Activated CD4-positive, CD25-positive, alpha-beta regulatory T cell (primary cell): ENCODE measurements at regions not wholly inside any gene's neighbourhood (a gene's known extent, or its start where the extent isn't known, plus 50 kb on each side); places are given as distances from the start of the nearest gene placed in this dataset.
"Not testable (repeated sequence)": the region's sequence is repeated elsewhere in the genome, so short reads cannot be mapped to it uniquely, and the experiment has no call there.

Source experiments
- DNase-seq, 4 experiments: peaks; one replicate each; lab custom pipeline; 2025; lab: John Stamatoyannopoulos, UW

GRCh38 chr12:76292891-76293290 is 55.3 kb downstream of the BBS10 start:
- not testable (repeated sequence) for DNase-seq

GRCh38 chr12:76292305-76292704 is 55.9 kb downstream of the BBS10 start:
- DNase-seq, result not testable (repeated sequence)

GRCh38 chr12:76290963-76291859 is 57.0 kb downstream of the BBS10 start:
- DNase-seq, result no peak

- DNase-seq, result no peak
Measured at GRCh38 chr12:76288218-76288617, 60.0 kb downstream of the BBS10 start.

GRCh38 chr12:76284816-76285750 is 63.1 kb downstream of the BBS10 start:
- no peak for DNase-seq

GRCh38 chr12:76282744-76283143 is 65.5 kb downstream of the BBS10 start:
- no peak for DNase-seq

- DNase-seq, result no peak
Measured at GRCh38 chr12:76277480-76277879, 70.7 kb downstream of the BBS10 start.

GRCh38 chr12:76276499-76277151 is 71.6 kb downstream of the BBS10 start:
- DNase-seq, result no peak

GRCh38 chr12:76275511-76276093 is 72.6 kb downstream of the BBS10 start:
- no peak for DNase-seq

GRCh38 chr12:76274420-76275083 is 73.7 kb downstream of the BBS10 start:
- no peak for DNase-seq

- DNase-seq, result no peak
Measured at GRCh38 chr12:76272287-76272686, 75.9 kb downstream of the BBS10 start.

- no peak for DNase-seq
Measured at GRCh38 chr12:76270657-76271358, 77.4 kb downstream of the BBS10 start.

GRCh38 chr12:76268267-76268666 is 79.9 kb downstream of the BBS10 start:
- no peak for DNase-seq

- DNase-seq, result no peak
Measured at GRCh38 chr12:76266797-76267196, 81.4 kb downstream of the BBS10 start.

- no peak for DNase-seq
Measured at GRCh38 chr12:76265424-76266180, 82.6 kb downstream of the BBS10 start.

GRCh38 chr12:76264611-76265012 is 83.6 kb downstream of the BBS10 start:
- no peak for DNase-seq

- no peak for DNase-seq
Measured at GRCh38 chr12:76263696-76264095, 84.5 kb downstream of the BBS10 start.

GRCh38 chr12:76260390-76260748 is 87.8 kb downstream of the BBS10 start:
- DNase-seq, result no peak

- no peak for DNase-seq
Measured at GRCh38 chr12:76259660-76260389, 88.4 kb downstream of the BBS10 start.
